ENCODE measurements at regions not wholly inside any gene's neighbourhood (a gene's known extent, or its start where the extent isn't known, plus 50 kb on each side); places are given as distances from the start of the nearest gene placed in this dataset.
"Not testable (repeated sequence)": the region's sequence is repeated elsewhere in the genome, so short reads cannot be mapped to it uniquely, and the experiment has no call there.

DNA sequence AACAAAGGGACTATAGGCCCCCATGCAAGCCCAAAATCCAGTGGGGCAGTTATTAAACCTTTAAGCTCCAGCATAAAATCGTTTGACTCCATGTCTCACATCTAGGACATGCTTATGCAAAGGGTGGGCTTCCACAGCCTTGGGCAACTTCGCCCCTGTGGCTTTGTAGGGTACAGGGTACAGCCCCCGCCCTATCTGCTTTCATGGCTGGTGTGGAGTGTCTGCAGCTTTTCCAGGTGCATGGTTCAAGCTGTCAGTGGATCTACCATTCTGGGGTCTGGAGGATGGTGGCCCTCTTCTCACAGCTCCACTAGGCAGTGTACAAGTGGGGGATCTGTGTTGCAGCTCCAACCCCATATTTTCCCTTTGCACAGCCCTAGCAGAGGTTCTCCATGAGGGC, 559.8 kb upstream of the TECRL start:
- DNase-seq (ENCODE audit: low read depth) = no peak

DNA sequence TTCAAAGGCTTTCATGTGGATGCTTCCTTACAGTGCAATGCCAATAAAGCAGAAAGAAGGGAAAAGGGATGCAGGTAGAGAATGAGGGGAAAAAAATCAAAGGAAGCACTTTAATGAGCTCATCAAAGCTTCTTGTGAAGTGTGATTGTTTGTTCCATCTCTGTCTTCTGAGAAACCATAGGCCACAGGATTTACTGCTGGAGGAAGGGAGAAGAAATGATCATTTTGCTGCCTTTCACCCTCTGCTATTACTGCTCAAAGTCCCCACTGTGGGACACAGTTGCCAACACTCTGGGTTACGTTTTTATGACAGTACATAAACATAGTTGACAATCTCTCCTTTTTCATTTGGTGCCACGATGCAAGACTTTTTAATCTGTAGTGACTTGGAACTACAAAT, 558.0 kb upstream of the TECRL start:
- no peak for DNase-seq (ENCODE audit: low read depth)

DNA sequence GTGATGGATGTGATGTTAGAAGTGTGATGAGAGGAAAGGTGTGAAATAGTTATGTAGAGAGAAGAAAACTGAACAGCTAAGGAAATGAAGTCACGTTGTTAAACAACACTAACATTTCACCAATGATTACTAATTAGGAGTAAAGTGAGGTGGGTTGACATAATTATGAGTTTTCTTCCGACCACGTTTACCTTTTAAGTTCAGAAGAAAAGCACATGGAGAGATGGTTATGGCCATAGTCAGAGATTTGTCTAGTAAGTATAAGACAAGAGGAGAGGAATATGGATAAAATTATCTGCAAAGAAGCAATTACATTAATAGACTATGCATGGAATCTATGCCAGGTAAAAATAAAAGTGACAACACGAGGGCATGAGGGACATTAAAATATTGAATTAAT, 551.3 kb upstream of the TECRL start:
- DNase-seq (ENCODE audit: low read depth) = no peak

DNA sequence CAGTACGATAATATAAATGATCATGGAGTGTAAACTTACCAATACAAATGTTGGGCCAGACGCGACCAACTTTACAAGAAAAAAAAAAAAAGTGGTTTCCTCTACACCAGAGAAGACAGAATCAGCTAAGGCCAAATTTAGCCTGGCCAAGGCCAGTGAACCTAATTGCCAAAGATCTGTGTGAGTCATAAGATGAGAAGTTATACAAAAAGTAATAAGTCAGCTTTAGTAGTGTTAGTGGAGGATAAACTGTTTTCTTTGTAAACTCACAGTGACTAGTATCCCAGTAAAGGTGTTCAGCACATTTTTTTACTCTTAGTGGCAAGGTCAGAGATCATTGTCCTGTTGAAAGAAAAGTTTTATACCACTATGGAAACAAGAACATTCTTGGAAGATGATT, 531.4 kb upstream of the TECRL start:
- DNase-seq (ENCODE audit: low read depth) = peak; percentile 30

DNA sequence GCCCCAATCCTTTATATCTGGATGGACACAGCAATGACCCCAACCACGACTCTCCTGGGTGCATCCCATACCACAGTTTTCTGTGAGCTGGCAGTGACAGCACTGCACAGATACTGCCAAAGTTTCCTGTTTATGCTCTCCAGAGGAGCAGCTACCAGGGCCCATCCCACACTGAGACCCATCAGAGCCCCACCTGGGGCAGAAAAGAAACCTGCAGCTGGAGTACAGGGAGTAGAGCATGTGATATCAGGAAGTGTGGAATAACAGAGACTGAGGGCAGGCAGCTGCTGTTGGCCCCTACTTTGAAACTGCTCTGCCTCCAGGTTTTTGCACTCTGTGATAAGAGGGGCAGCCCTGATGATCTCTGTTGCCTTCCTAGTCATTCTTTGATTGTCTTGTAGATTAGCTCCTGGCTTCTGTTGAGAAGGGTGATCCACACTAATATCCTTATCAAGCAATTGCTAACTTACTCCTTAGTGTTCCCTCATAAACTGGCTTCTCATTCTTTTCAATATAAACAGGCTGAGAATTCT, 526.3 kb upstream of the TECRL start:
- no peak for DNase-seq (ENCODE audit: low read depth)

DNA sequence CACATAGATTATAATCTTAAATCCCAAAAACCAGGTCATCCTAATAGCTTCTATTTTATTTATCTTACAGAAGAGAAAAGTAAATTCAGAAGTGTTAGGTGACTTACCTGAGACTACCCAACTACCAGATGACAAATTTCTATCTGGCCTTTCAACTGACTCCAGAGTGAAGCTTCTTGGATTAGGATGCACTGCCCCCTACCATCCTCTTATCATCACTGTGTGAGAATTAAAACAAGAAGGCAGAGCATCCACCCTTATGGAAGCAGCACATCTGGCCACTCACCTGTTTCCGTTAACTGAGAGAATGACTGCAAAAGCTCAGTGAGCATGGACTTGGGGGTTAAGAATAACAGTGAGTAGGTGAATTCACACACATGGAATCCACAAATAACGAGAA, 502.6 kb upstream of the TECRL start:
- DNase-seq (ENCODE audit: low read depth) = no peak

DNA sequence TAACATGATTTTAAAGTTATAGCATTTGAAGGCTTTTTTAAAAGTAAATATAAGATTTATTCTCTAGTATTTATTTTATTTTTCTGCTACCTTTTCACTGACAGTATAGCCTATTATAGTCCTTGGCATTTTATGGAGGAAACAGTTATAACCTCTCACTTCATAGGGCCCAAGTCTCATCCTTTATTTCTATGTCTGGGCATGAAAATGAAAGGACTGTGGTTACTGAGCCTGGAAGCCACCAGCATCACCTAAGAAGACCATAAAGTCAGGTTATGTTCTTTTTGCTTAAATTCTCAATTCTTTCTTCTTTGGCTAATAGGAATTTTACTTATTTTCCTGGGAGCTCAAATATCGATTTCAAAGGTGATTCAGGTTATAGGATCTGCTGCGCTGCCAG, 494.7 kb upstream of the TECRL start:
- DNase-seq (ENCODE audit: low read depth) = no peak

DNA sequence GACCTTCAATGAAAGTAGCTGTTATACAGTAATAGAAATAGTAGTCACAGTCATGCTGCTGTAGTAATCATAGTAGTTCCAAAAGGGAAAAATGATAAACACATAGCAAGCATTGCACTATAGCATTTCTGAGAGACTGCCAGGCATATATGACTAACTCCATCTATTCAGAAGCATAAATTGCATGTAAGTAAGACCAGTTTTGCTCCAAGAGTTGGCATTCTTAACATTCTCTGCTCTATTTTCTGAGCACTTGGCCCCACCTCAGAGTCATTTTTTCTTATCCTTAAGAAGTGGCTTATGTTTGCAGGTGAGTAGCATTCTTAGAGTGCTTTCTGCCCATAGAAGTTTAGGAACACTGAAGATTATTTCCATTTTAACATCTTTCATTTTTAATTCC, 490.3 kb upstream of the TECRL start:
- peak; percentile 8 for DNase-seq (ENCODE audit: low read depth)

DNA sequence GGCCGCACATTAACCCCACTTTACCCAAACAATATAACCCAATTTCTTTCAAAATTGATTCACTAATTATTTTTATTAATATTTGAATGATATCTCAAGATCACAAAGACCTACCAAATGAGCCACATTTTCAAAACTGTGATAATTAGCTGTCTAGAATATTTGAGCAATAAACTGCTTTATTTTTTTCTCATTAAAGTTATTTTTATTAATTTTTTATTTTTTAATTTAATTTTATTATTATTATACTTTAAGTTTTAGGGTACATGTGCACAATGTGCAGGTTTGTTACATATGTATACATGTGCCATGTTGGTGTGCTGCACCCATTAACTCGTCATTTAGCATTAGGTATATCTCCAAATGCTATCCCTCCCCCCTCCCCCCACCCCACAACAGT, 489.8 kb upstream of the TECRL start:
- not testable (repeated sequence) for DNase-seq (ENCODE audit: low read depth)

DNA sequence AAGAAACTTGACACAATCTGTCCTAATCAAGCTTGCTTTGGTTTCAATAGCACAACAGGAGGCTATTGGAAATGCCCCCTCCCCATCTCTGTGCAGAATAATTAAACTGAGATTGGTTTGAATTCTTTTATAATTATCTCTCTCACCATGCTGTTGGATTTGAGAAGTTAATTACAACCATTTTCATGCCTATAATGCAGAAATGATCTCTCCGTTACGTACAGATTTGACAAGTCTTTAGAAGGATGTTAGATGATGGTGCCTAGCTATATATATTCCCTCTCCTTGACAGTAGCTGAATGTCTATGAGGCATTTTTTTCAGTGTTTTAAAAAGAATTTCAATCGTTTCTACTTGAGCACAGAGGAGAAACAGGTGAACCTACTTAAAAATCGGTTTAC, 488.4 kb upstream of the TECRL start:
- DNase-seq (ENCODE audit: low read depth) = no peak

DNA sequence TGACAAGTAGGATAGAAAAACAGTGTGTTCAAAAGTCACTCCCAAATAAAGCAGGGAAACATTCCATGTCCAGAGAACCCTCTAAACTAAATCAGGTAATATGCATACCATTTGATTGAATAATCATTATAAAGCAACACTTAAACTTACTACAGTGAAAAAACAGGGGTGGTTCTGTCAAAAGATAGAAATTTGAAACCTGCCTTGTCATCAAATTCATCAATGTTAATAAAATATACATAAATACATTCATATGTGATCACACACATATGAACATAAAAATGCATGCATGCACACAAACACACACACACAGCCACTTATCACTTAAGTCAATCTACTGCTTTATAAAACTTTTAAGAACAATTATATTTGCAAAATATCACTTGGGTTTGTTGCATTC, 485.8 kb upstream of the TECRL start:
- DNase-seq (ENCODE audit: low read depth) = no peak

DNA sequence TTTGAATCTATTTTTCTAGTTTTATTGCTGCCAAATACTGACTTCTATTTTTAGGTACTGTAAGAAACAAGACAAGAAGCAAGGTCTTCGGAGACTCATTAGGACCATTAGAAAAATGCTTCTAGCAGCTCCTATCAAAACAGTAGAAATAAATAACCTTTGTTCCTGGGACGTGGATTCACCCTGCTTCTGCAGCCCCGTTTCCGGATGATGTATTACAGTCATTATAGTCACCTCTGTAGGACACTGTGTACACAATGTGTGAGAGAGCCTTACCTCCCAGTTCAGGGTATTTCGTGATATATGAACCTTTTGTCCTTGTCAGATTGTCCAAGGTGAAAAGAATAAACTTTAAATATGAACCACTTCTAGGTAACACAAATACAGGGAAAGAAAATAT, 484.0 kb upstream of the TECRL start:
- no peak for DNase-seq (ENCODE audit: low read depth)

DNA sequence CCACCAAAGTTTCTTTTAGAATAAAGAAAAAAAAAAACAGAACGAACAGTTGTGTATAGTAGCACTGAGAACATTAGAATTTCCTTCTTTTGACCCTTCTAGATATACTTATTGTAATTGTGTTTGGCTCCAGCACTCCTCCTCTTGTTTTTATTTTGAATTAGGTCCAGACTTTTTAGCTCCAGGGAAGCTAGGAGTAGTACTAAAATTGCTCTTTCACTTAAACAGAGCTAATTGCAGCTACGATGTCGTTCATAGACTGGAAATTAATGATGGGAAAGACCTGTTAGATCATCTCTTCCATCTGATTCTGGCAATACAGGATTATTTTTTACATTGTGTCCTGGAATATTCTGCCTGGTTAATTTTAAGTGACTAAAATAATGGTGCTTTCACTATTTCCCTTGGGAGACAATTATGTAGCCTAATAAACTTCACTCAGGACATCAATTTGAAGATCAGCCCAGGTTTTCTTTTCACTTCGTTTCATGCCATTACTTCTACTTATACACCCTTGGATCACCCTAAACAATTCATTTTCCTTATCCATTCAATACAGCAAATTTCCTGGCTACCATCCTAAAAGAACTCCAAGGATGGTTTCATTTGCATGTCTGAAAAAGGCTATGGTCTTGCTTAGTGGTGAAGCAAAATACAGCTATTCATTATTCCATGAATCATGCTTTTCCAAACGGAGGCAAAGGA, 480.8 kb upstream of the TECRL start:
- DNase-seq (ENCODE audit: low read depth) = no peak

DNA sequence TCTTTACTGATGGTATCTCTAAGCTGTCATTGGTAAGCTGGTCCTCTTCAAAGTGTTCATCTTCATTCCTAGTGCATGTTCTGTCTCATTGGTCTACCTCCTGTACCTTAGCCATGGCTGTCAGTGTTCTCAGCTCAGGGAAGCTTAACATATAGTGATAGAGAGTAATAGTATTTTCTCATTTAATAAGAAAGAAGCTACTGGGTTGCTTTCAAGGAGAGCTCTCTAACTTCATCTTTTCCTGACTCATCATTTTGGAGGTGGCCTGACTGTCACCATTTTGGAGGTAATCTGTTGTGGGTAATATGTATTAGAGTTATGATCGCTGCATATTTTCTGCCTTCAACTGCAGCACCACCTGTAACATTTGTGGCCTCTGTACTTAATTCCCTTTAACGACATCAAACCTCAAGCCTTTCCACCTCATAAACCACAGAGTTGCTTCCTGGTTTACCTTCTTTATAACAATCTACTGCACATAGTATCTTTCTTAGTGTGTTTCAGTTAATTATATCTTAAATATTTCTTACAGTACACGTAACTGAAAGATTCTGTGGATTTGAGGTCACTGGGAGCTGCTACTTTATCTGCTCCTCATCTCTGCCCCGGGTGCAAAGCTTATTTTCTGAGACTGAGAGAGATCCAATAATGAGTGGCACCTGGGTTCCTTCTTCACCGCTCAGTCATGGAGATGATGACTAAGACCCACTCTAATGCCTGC, 474.0 kb upstream of the TECRL start:
- DNase-seq (ENCODE audit: low read depth) = no peak

DNA sequence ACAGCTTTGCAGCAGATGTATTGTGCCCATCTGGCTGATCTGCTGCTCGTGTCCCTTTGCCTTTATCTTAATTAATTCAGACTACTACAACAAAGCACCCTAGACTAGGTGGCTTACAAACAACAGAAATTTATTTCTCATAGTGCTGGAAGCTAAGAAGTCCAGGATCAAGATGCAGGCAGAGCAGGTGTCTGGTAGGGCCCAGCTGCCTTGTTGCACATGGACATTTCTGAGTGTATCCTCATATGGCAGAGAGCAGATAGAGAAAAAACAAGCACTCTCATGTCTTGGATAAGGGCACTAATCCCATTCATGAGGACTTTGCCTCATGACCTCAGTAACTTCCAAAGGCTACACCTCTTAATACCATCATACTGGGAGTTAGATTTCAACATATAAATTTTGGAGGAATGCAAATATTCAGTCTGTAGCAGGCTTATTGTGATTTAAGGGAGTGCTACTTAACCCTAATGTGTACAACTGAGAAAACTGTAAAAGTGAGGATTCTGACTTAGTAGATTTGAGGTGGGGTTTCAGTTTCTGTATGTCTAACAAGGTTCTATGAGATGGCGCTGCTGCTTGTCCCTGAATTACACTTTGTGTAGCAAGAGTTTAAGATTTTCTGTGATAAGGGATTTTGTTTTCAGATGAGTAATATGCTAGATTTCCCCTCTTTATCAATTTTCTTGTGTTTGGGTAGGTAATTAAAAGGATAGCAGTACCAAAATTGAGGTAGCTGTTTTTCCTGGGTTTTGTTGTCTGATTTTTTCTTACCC, 473.2 kb upstream of the TECRL start:
- no peak for DNase-seq (ENCODE audit: low read depth)

DNA sequence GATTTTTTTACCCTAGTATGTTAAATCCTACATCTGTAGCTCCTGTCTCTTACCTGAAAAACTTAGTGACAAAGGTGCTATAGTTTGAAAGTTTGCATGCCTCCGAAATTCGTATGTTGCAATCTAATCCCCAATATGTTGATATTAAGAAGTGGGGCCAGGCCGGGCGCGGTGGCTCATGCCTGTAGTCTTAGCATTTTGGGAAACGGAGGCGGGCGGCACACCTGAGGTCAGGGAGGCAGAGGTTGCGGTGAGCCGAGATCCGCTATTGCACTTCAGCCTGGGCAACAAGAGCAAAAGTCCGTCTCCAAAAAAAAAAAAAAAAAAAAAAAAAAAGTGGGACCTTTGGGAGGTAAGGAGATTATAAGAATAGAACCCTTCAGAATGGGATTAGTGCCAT, 471.3 kb upstream of the TECRL start:
- no peak for DNase-seq (ENCODE audit: low read depth)

DNA sequence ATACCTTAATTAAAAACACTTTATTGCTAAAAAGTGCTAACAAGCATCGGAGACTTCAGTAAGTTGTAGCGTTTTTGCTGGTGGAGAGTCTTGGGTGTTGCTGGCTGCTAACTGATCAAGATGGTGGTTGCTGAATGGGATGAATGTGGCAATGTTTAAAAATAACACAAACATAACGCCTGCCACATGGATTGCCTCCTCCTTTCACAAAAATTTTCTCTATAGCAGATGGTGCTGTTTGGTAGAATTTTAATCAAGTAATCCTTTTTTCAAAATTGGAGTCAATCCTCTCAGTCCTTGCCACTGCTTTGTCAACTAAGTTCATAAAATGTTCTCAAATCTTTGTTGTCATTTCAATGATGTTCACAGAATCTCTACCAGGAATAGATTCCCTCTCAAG, 466.8 kb upstream of the TECRL start:
- no peak for DNase-seq (ENCODE audit: low read depth)

DNA sequence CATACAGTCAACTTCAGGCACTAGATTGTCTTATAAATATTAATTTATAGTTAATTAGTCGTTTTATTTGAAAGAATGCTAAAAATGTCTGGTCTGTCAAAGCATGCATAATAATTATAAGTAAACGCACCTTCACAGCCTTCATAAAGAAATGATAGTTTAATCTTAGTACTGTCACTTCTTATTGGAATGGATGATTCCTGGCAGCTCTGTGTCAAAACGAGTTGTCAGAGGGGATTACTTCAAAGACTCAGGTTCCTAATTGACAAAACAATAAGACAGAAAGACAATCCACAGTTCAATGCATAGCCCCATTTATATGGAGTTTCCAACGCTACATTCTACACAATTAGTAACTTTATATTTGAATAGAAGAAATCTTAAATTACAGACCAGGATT, 461.3 kb upstream of the TECRL start:
- DNase-seq (ENCODE audit: low read depth) = no peak

DNA sequence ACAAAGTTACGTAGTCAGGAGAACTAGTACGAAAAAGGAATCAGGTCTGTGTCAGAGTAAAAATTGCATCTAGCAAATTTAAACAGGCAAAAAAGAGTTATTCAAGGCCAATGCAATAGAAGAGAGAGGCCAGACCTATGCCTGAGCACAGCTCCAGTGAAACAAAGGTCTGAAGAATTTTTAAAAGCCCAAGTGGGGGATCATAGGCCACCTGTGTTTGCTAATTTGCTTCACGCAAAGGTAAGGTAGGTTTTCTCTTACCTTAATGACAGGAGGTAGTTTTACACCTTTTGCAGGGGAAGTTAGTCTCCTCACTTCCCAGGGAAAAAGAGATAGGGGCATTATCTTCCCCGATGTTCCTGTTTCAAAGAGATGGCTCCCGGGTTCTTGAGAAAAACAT, 448.6 kb upstream of the TECRL start:
- no peak for DNase-seq (ENCODE audit: low read depth)

DNA sequence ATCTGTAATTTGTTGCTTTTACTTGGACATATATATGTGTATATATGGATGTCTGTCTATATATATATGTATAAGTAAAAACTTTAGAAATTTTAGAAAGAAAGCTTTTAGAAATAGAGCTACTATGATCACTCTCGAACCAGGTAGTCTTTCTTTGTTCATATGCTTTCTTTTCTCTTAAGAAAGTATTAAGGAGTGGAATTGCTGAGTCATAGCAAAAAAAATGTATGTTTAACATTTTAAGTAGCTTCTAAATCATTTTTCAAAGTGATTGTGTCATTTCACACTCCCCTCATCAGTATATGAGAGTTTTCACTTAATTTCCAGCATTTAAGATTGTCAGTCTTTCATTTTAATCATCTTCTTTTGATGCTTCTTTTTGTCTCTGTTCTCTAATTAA, 447.9 kb upstream of the TECRL start:
- DNase-seq (ENCODE audit: low read depth) = peak; percentile 4

DNA sequence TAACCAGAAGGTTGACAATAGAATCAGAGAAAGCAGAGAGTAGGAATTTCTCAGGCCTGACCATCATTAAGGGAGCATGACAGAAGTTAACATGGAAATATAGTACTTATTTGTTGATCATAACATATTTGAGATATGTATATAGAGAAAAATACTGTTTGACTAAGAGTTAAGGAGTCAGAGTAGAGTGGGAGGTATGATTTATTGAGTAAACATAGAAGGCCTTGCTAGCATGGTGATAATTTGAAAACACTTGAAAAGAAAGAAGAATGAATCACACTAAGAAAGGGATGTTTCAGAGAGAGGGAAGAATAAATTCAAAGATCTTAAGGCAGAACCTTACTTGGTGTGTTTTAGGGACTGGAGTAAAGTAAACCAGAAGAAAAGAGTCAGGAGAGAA, 437.2 kb upstream of the TECRL start:
- no peak for DNase-seq (ENCODE audit: low read depth)

DNA sequence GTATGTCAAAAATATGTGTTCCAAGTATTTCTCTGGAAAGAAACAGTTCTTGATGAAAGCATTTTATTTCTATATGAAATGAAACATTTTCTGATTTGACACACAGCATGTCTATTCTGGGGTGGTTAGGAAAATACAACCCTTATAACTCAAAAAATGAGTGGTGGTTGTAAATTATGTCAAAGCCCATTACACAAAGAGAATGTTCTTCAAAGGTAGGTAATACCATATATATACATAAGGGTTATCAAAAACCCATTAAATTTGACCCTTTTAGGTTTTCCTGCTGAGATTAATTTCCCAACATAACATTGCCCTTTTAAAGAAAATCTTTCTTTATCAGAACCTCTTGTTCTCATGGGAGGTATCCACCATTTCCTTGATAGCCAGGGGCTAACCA, 420.5 kb upstream of the TECRL start:
- DNase-seq (ENCODE audit: low read depth) = no peak

DNA sequence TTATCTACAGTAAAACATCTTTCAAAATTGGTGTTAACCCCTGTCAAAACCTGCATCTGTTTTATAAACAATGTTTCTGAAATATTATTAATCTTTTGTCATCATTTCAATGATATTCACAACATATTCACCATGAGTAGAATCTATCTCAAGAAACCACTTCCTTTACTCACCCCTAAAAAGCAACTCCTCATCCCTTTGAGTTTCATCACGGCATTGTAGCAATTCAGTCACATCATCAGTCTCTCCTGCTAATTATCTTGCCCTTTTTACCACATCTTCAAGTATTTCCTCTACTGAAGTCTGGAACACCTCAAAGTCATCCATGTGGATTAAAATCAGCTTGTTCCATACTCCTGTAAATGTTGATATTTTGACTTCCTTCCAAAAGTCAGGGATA, 415.3 kb upstream of the TECRL start:
- DNase-seq (ENCODE audit: low read depth) = no peak
